HG03175 (cell line): ENCODE measurements at regions not wholly inside any gene's neighbourhood (a gene's known extent, or its start where the extent isn't known, plus 50 kb on each side); places are given as distances from the start of the nearest gene placed in this dataset.
"Not testable (repeated sequence)": the region's sequence is repeated elsewhere in the genome, so short reads cannot be mapped to it uniquely, and the experiment has no call there.

Experiments used
- ATAC-seq: cut with Tn5 transposase; IDR thresholded peaks from one replicate; pipeline ENCODE4 v1.9.1; 2021; ENCODE audit warnings: mild to moderate bottlenecking, moderate library complexity; ENCODE audit not compliant: unreplicated experiment

- no peak for ATAC-seq
Observed at GRCh38 chr3:145197051-145197820, 963.7 kb downstream of the PLOD2 start.

- ATAC-seq = no peak
Observed at GRCh38 chr3:145197821-145198220, 963.2 kb downstream of the PLOD2 start.

- no peak for ATAC-seq
Observed at GRCh38 chr3:145209561-145209960, 951.4 kb downstream of the PLOD2 start.

GRCh38 chr3:145219355-145220235 lies 941.4 kb downstream of the PLOD2 start:
- ATAC-seq = no peak

GRCh38 chr3:145224886-145225285 lies 936.1 kb downstream of the PLOD2 start:
- no peak for ATAC-seq

GRCh38 chr3:145243875-145244274 lies 917.1 kb downstream of the PLOD2 start:
- ATAC-seq = no peak

- ATAC-seq = no peak
Observed at GRCh38 chr3:145244327-145244726, 916.7 kb downstream of the PLOD2 start.

- no peak for ATAC-seq
Observed at GRCh38 chr3:145246291-145246690, 914.7 kb downstream of the PLOD2 start.

GRCh38 chr3:145248928-145249327 lies 912.1 kb downstream of the PLOD2 start:
- ATAC-seq = no peak

GRCh38 chr3:145251311-145251710 lies 909.7 kb downstream of the PLOD2 start:
- no peak for ATAC-seq

- ATAC-seq = not testable (repeated sequence)
Observed at GRCh38 chr3:145257967-145258366, 903.0 kb downstream of the PLOD2 start.

GRCh38 chr3:145259166-145259880 lies 901.7 kb downstream of the PLOD2 start:
- no peak for ATAC-seq

- ATAC-seq = not testable (repeated sequence)
Observed at GRCh38 chr3:145263458-145263857, 897.5 kb downstream of the PLOD2 start.

- no peak for ATAC-seq
Observed at GRCh38 chr3:145266368-145266767, 894.6 kb downstream of the PLOD2 start.

GRCh38 chr3:145269106-145269505 lies 891.9 kb downstream of the PLOD2 start:
- no peak for ATAC-seq

- no peak for ATAC-seq
Observed at GRCh38 chr3:145272684-145273083, 888.3 kb downstream of the PLOD2 start.

- ATAC-seq = no peak
Observed at GRCh38 chr3:145282505-145282904, 878.5 kb downstream of the PLOD2 start.

- peak; percentile 37 for ATAC-seq
Observed at GRCh38 chr3:145286937-145287336, 874.0 kb downstream of the PLOD2 start.

GRCh38 chr3:145290010-145290409 lies 871.0 kb downstream of the PLOD2 start:
- ATAC-seq = no peak

- ATAC-seq = no peak
Observed at GRCh38 chr3:145294572-145294971, 866.4 kb downstream of the PLOD2 start.

- no peak for ATAC-seq
Observed at GRCh38 chr3:145307272-145307671, 853.7 kb downstream of the PLOD2 start.
